DOHH2 (cell line): ENCODE measurements at regions not wholly inside any gene's neighbourhood (a gene's known extent, or its start where the extent isn't known, plus 50 kb on each side); places are given as distances from the start of the nearest gene placed in this dataset.

Experiments used
- EZH2phosphoT487 ChIP-seq: fragments of 200-600 bp; sonication (generic); IDR thresholded peaks from 2 replicates; pipeline ENCODE4 v1.6.1; 2017; ENCODE audit warnings: borderline replicate concordance, mild to moderate bottlenecking, antibody characterized with exemption, low read length, moderate library complexity, mixed read lengths
- TF ChIP-seq, protein P1 (sequence below): fragments of 200-600 bp; sonication (generic); IDR thresholded peaks from one replicate; pipeline ENCODE4 v1.5.1; 2014; ENCODE audit warnings: antibody characterized with exemption, mild to moderate bottlenecking, low read depth, low read length; ENCODE audit not compliant: poor library complexity, severe bottlenecking

DNA sequence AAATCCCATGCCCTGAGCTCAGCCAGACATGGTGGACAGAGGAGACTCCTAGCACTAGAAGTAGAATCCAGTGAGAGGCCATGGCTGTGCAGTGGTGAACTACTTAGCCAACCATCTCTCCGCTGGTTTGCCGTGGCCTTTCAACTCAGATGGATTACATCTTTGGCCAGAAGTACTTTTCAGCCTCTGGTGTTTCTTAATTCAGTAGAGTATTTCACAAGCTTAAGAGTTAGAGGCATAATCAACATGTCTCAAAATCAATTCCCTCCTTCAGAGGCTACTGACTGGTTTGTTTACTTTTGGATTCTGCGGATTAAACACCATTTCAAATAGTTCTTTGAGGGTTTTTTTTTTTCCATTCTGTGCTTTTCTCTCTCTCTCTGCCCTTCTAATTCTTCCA, 91.1 kb upstream of the PGRMC2 start:
- TF ChIP-seq, protein P1, sequence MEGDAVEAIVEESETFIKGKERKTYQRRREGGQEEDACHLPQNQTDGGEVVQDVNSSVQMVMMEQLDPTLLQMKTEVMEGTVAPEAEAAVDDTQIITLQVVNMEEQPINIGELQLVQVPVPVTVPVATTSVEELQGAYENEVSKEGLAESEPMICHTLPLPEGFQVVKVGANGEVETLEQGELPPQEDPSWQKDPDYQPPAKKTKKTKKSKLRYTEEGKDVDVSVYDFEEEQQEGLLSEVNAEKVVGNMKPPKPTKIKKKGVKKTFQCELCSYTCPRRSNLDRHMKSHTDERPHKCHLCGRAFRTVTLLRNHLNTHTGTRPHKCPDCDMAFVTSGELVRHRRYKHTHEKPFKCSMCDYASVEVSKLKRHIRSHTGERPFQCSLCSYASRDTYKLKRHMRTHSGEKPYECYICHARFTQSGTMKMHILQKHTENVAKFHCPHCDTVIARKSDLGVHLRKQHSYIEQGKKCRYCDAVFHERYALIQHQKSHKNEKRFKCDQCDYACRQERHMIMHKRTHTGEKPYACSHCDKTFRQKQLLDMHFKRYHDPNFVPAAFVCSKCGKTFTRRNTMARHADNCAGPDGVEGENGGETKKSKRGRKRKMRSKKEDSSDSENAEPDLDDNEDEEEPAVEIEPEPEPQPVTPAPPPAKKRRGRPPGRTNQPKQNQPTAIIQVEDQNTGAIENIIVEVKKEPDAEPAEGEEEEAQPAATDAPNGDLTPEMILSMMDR, result no peak
- TF ChIP-seq EZH2phosphoT487, result no peak
